GM18498 (cell line): ENCODE measurements at regions not wholly inside any gene's neighbourhood (a gene's known extent, or its start where the extent isn't known, plus 50 kb on each side); places are given as distances from the start of the nearest gene placed in this dataset.
"Not testable (repeated sequence)": the region's sequence is repeated elsewhere in the genome, so short reads cannot be mapped to it uniquely, and the experiment has no call there.

ENCODE experiments used
- ATAC-seq: cut with Tn5 transposase; IDR thresholded peaks from one replicate; pipeline ENCODE4 v1.9.1; 2021; ENCODE audit warnings: mild to moderate bottlenecking, moderate library complexity; ENCODE audit not compliant: unreplicated experiment

GRCh38 chr10:30560326-30560725 lies 69.2 kb downstream of the LYZL2 start:
- no peak for ATAC-seq

GRCh38 chr10:30559180-30559579 lies 70.4 kb downstream of the LYZL2 start:
- ATAC-seq, result no peak

DNA sequence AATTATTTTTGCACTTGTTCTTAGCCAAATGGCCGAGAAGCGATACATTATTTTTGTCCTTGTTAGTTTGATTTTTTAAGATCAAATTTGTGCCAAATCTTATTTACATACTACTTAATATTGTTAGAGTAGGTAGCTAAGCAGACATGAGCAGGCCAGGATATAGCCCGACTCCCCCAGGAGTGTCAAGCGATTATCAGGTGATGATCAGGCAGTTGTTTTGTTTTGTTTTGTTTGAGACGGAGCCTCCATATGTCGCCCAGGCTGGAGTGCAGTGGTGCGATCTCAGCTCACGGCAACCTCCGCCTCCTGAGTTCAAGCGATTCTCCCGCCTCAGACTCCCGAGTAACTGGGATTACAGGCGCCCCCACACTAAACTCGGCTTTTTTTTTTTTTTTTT lies 71.1 kb downstream of the LYZL2 start:
- no peak for ATAC-seq

GRCh38 chr10:30557884-30558283 lies 71.7 kb downstream of the LYZL2 start:
- ATAC-seq, result no peak

DNA sequence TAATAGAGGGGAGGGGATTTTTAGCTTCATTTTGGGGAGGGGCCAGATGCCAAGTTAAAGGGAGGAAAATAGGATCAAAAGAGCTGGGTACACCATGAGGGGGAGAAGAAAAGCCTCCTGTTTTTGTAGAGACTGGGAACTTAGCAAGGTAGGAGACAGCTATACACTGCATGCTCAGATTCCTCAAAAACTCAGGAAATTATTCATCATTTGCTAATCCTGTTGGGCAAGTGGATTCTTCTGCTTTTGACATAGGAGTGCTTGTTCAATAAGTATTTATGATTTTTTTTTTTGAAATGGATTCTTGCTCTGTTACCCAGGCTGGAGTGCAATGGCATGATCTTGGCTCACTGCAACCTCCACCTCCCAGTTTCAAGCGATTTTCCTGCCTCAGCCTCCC lies 73.4 kb downstream of the LYZL2 start:
- no peak for ATAC-seq

DNA sequence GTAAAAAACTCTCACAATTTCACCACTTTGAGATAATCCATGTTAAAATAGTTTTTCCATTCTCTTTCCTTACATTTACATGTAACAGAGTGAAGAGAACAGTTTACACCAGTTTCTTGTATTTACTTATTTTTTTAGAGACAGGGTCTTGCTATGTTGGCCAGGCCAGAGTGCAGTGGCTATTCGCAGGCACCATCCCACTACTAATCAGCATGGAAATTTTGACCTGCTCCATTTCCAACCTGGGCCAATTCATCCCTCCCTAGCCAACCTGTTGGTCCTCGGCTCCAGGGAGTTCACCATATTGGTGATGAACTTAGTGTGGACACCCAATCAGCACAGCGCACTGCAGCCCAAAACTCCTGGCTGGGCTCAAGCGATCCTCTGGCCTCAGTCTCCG lies 74.1 kb downstream of the LYZL2 start:
- ATAC-seq, result no peak

GRCh38 chr10:30554440-30554825 lies 75.1 kb downstream of the LYZL2 start:
- no peak for ATAC-seq

GRCh38 chr10:30553626-30554439 lies 75.7 kb downstream of the LYZL2 start:
- ATAC-seq, result no peak

- no peak for ATAC-seq
Measured at GRCh38 chr10:30553018-30553625, 76.4 kb downstream of the LYZL2 start.

DNA sequence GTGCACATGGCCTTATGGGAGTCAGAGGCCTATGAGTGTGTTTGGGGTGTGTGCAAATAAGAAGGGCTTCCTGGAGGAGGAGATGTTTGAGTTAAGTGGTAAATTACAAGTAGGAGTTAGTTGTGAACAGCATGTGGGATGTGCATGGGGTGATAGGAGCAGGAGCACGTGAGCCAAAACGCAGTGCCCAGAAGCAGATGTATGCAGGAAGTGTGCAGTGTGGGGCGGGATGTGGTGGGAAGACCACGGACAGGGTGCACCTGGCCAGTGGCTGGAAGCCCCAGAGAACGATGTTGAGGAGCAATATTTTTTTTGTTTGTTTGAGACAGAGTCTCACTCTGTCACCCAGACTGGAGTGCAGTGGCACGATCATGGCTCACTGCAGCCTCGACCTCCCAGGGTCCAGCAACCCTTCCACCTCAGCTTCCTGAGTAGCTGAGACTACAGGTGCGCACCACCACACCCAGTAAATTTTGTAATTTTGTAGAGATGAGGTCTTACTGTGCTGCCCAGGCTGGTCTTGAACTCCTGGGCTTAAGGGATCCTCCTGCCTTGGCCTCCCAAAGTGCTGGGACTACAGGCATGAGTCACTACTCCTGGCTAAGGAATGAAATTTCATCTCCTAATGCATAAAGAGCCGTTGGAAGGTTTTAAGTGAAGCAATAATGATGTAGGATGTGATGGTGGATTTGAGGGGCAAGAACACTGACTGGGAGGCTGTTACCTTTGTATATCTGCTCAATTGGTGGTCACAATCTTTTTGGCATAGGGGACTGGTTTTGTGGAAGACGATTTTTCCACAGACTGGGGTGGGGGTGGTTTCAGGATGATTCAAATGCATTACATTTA lies 78.4 kb downstream of the LYZL2 start:
- no peak for ATAC-seq

DNA sequence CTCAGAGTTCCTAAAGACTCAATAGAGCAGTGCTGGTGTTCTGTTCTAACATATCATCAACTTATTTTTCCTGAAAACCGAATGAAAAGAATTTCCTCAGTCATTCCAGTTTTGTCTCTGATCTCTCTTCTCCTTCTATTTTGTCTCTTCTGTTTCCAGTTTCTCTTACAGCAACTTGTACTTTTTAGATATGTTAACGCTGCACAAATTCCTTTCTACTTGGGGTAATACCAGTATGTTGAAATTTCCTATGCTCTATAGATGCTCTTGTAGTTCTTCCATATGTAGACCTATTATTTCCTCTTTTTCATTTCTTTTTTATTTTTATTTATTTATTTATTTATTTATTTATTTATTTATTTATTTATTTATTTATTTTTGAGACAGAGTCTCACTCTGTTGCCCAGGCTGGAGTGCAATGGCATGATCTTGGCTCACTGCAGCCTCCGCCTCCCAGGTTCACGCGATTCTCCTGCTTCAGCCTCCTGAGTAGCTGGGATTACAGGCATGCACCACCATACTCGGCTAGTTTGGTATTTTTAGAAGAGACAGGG lies 80.3 kb downstream of the LYZL2 start:
- not testable (repeated sequence) for ATAC-seq

GRCh38 chr10:30546511-30546910 lies 83.0 kb downstream of the LYZL2 start:
- ATAC-seq, result no peak

- ATAC-seq, result no peak
Measured at GRCh38 chr10:30542895-30543288, 86.7 kb downstream of the LYZL2 start.

GRCh38 chr10:30542001-30542894 lies 87.3 kb downstream of the LYZL2 start:
- ATAC-seq, result no peak

GRCh38 chr10:30540276-30540675 lies 89.3 kb downstream of the LYZL2 start:
- ATAC-seq, result no peak

GRCh38 chr10:30538086-30538485 lies 91.5 kb downstream of the LYZL2 start:
- ATAC-seq, result no peak

- ATAC-seq, result no peak
Measured at GRCh38 chr10:30537586-30537985, 92.0 kb downstream of the LYZL2 start.

GRCh38 chr10:30537158-30537557 lies 92.4 kb downstream of the LYZL2 start:
- not testable (repeated sequence) for ATAC-seq

GRCh38 chr10:30536578-30536977 lies 93.0 kb downstream of the LYZL2 start:
- ATAC-seq, result no peak

DNA sequence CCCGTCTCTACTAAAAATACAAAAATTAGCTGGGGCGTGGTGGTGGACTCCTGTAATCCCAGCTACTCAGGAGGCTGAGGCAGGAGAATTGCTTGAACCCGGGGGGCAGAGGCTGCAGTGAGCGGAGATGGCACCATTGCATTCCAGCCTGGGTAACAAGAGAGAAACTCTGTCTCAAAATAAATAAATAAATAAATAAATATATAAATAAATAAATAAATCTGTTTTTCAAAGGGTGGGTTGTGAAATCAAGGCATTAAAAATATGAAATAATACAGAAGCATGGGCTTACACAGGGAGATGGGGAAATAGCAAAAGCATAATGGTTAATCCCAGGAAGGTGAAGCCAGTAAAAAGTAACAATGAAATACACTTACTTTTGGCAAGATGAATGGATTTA lies 93.9 kb downstream of the LYZL2 start:
- ATAC-seq, result no peak
